ENCODE measurements at regions not wholly inside any gene's neighbourhood (a gene's known extent, or its start where the extent isn't known, plus 50 kb on each side); places are given as distances from the start of the nearest gene placed in this dataset.
"Not testable (repeated sequence)": the region's sequence is repeated elsewhere in the genome, so short reads cannot be mapped to it uniquely, and the experiment has no call there.

GRCh38 chr9:26216702-26217101 is 538.5 kb upstream of the TUSC1 start:
- no peak overlapping the region for H3K4me2 ChIP-seq (ENCODE audit: low read length)
- H3K79me2 ChIP-seq (ENCODE audit: insufficient read depth, low read length) = no peaks in the 10 kb centered on the region
- H3K36me3 ChIP-seq (ENCODE audit: insufficient read depth, low read length) = no peaks in the 10 kb centered on the region
- no peaks in the 10 kb centered on the region for H4K20me1 ChIP-seq (ENCODE audit: insufficient read depth, low read length)
- H3K9me2 ChIP-seq (ENCODE audit: low read depth, low read length) = no peaks in the 10 kb centered on the region
- TF ChIP-seq CTCF (IDR thresholded peaks at IDR 0.05; ENCODE audit: low read length) (no peak), EZH2 (IDR thresholded peaks at IDR 0.05; ENCODE audit: borderline replicate concordance, low read length) (no peak)
- no peak overlapping the region for H3K9ac ChIP-seq (ENCODE audit: low read length)
- no peak overlapping the region for H3K27ac ChIP-seq (ENCODE audit: low read depth, low read length, poor library complexity, severe bottlenecking)
- no peak overlapping the region for H3K4me3 ChIP-seq (ENCODE audit: low read depth, low read length, poor library complexity, severe bottlenecking)
- no peaks in the 10 kb centered on the region for H3F3A ChIP-seq (ENCODE audit: insufficient read depth, low read length)
- H2AFZ ChIP-seq (ENCODE audit: low read length) = no peak overlapping the region
- no peaks in the 10 kb centered on the region for H3K4me1 ChIP-seq (ENCODE audit: insufficient read depth, low read length, severe bottlenecking)
- H3K9me3 ChIP-seq (ENCODE audit: low read length) = no peaks in the 10 kb centered on the region
- no peaks in the 10 kb centered on the region for H3K27me3 ChIP-seq (ENCODE audit: insufficient read depth, low read length)

- not testable (repeated sequence) for H3K4me2 ChIP-seq (ENCODE audit: low read length); H3K9me2 ChIP-seq (ENCODE audit: low read depth, low read length); H2AFZ ChIP-seq (ENCODE audit: low read length); H3K27me3 ChIP-seq (ENCODE audit: insufficient read depth, low read length); H3K79me2 ChIP-seq (ENCODE audit: insufficient read depth, low read length); H3K9ac ChIP-seq (ENCODE audit: low read length); H3K36me3 ChIP-seq (ENCODE audit: insufficient read depth, low read length); H4K20me1 ChIP-seq (ENCODE audit: insufficient read depth, low read length); H3K9me3 ChIP-seq (ENCODE audit: low read length); H3K27ac ChIP-seq (ENCODE audit: low read depth, low read length, poor library complexity, severe bottlenecking); H3K4me1 ChIP-seq (ENCODE audit: insufficient read depth, low read length, severe bottlenecking); H3F3A ChIP-seq (ENCODE audit: insufficient read depth, low read length); H3K4me3 ChIP-seq (ENCODE audit: low read depth, low read length, poor library complexity, severe bottlenecking)
Measured at GRCh38 chr9:26214713-26215444, 536.6 kb upstream of the TUSC1 start.

GRCh38 chr9:26210338-26210851 is 532.2 kb upstream of the TUSC1 start:
- H4K20me1 ChIP-seq (ENCODE audit: insufficient read depth, low read length) = no peaks in the 10 kb centered on the region
- H3K79me2 ChIP-seq (ENCODE audit: insufficient read depth, low read length) = no peaks in the 10 kb centered on the region
- TF ChIP-seq CTCF (IDR thresholded peaks at IDR 0.05; ENCODE audit: low read length) (no peak), EZH2 (IDR thresholded peaks at IDR 0.05; ENCODE audit: borderline replicate concordance, low read length) (no peak)
- no peaks in the 10 kb centered on the region for H3K9me2 ChIP-seq (ENCODE audit: low read depth, low read length)
- no peak overlapping the region for H3K4me2 ChIP-seq (ENCODE audit: low read length)
- no peak overlapping the region for H3K4me3 ChIP-seq (ENCODE audit: low read depth, low read length, poor library complexity, severe bottlenecking)
- H3K36me3 ChIP-seq (ENCODE audit: insufficient read depth, low read length) = no peaks in the 10 kb centered on the region
- no peaks in the 10 kb centered on the region for H3F3A ChIP-seq (ENCODE audit: insufficient read depth, low read length)
- H3K9me3 ChIP-seq (ENCODE audit: low read length) = no peaks in the 10 kb centered on the region
- no peak overlapping the region for H2AFZ ChIP-seq (ENCODE audit: low read length)
- H3K27me3 ChIP-seq (ENCODE audit: insufficient read depth, low read length) = no peaks in the 10 kb centered on the region
- H3K4me1 ChIP-seq (ENCODE audit: insufficient read depth, low read length, severe bottlenecking) = no peaks in the 10 kb centered on the region
- H3K27ac ChIP-seq (ENCODE audit: low read depth, low read length, poor library complexity, severe bottlenecking) = no peak overlapping the region
- no peak overlapping the region for H3K9ac ChIP-seq (ENCODE audit: low read length)

- H3K4me2 ChIP-seq (ENCODE audit: low read length) = no peak overlapping the region
- no peak overlapping the region for H2AFZ ChIP-seq (ENCODE audit: low read length)
- H3K27ac ChIP-seq (ENCODE audit: low read depth, low read length, poor library complexity, severe bottlenecking) = no peak overlapping the region
- no peaks in the 10 kb centered on the region for H3K79me2 ChIP-seq (ENCODE audit: insufficient read depth, low read length)
- H3K9ac ChIP-seq (ENCODE audit: low read length) = no peak overlapping the region
- H4K20me1 ChIP-seq (ENCODE audit: insufficient read depth, low read length) = no peaks in the 10 kb centered on the region
- H3F3A ChIP-seq (ENCODE audit: insufficient read depth, low read length) = no peaks in the 10 kb centered on the region
- TF ChIP-seq CTCF (IDR thresholded peaks at IDR 0.05; ENCODE audit: low read length) (no peak), EZH2 (IDR thresholded peaks at IDR 0.05; ENCODE audit: borderline replicate concordance, low read length) (no peak)
- H3K27me3 ChIP-seq (ENCODE audit: insufficient read depth, low read length) = no peaks in the 10 kb centered on the region
- no peaks in the 10 kb centered on the region for H3K9me2 ChIP-seq (ENCODE audit: low read depth, low read length)
- H3K4me1 ChIP-seq (ENCODE audit: insufficient read depth, low read length, severe bottlenecking) = no peaks in the 10 kb centered on the region
- H3K9me3 ChIP-seq (ENCODE audit: low read length) = no peaks in the 10 kb centered on the region
- H3K36me3 ChIP-seq (ENCODE audit: insufficient read depth, low read length) = no peaks in the 10 kb centered on the region
- no peak overlapping the region for H3K4me3 ChIP-seq (ENCODE audit: low read depth, low read length, poor library complexity, severe bottlenecking)
Measured at GRCh38 chr9:26205261-26205660, 527.0 kb upstream of the TUSC1 start.
